Neural cell (in vitro differentiated cells): ENCODE measurements at regions not wholly inside any gene's neighbourhood (a gene's known extent, or its start where the extent isn't known, plus 50 kb on each side); places are given as distances from the start of the nearest gene placed in this dataset.

ENCODE experiments used
- CTCF ChIP-seq: fragments of 450-650 bp; IDR thresholded peaks from 2 replicates; pipeline ENCODE4 v1.5.1; 2014; ENCODE audit warnings: antibody characterized with exemption, mild to moderate bottlenecking, moderate library complexity; ENCODE audit not compliant: poor library complexity, severe bottlenecking
- EZH2 ChIP-seq: fragments of 200-600, 300-800 bp; shearing (Covaris generic), sonication (generic); IDR thresholded peaks from 2 replicates; pipeline ENCODE4 v1.6.1; 2014; ENCODE audit warnings: antibody characterized with exemption, low read length, borderline replicate concordance, mild to moderate bottlenecking; ENCODE audit not compliant: insufficient read depth, poor library complexity, severe bottlenecking

GRCh38 chr16:65769776-65770438 is 596.6 kb upstream of the CDH5 start:
- TF ChIP-seq EZH2 (no peak), CTCF (no peak)
